HCT116 (cell line): ENCODE measurements at regions not wholly inside any gene's neighbourhood (a gene's known extent, or its start where the extent isn't known, plus 50 kb on each side); places are given as distances from the start of the nearest gene placed in this dataset.

ENCODE experiments used
- ATAC-seq: fragments of 200-7000 bp; cut with Tn5 transposase; 2 replicates; pipeline ENCODE4 v1.9.1; 2020; ENCODE audit warnings: mild to moderate bottlenecking, moderate library complexity
- BruUV-seq: library from RNA; stranded (reverse); fragments of 400-500 nt; replicated peaks from 2 replicates; lab custom pipeline; 2021; lab: Mats Ljungman, UMichigan
- CTCF ChIA-PET: fragments of 300-600 bp; sonication (Branson Sonifier 250); formaldehyde crosslinking; loops from one replicate; lab custom pipeline; 2021; ENCODE audit warnings: antibody characterized with exemption; lab: Charles Lee
- POLR2A ChIA-PET: fragments of 300-600, 350-600 bp; sonication (Branson Sonifier 250); formaldehyde crosslinking; loops from one replicate; lab custom pipeline; 2021; ENCODE audit warnings: antibody characterized with exemption; lab: Charles Lee
- RAD21 ChIA-PET, 2 experiments: fragments of 300-600 bp; sonication (Branson Sonifier 250); formaldehyde crosslinking; loops; one replicate each; lab custom pipeline; 2023; ENCODE audit warnings: low total read pairs in 2 of 2; ENCODE audit not compliant: uncharacterized antibody in 2 of 2, unreplicated experiment in 2 of 2, low non-redundant PET in 1 of 2; lab: Charles Lee
- DNase-seq: peaks from one replicate; pipeline ENCODE4 v3.0.0-alpha.2; 2010; ENCODE audit warnings: low read depth, low spot score
- H2AFZ ChIP-seq: fragments of 200-600 bp; shearing (Covaris generic), sonication (generic); 2 replicates; pipeline ENCODE4 v1.6.1; 2017; ENCODE audit warnings: low read depth, mixed run types, mixed read lengths, antibody characterized with exemption, low read length; ENCODE audit not compliant: poor library complexity, severe bottlenecking
- H3K27ac ChIP-seq: 2 replicates; pipeline ENCODE4 v1.5.1; 2012; ENCODE audit warnings: low read depth, low read length
- H3K27me3 ChIP-seq: fragments of 200-600 bp; sonication (generic); 2 replicates; pipeline ENCODE4 v1.6.1; 2016; ENCODE audit warnings: mixed run types, low read length, mixed read lengths; ENCODE audit not compliant: insufficient read depth
- H3K36me3 ChIP-seq, 2 experiments: fragments of 200-500 bp in 1 of 2; fragments of 200-600 bp in 1 of 2; sonication (Bioruptor generic) in 1 of 2; sonication (generic) in 1 of 2; 2 replicates each; pipeline versions ENCODE4 v1.5.1 to v1.6.1; 2014 to 2016; ENCODE audit warnings: low read length in 2 of 2, inconsistent platforms in 1 of 2, mixed read lengths in 1 of 2, mixed run types in 1 of 2; ENCODE audit not compliant: insufficient read depth in 2 of 2, control insufficient read depth in 1 of 2
- H3K4me1 ChIP-seq, 2 experiments: fragments of 200-600 bp in 1 of 2; sonication (generic) in 1 of 2; 2 replicates each; pipeline versions ENCODE4 v1.5.1 to v1.6.1; 2012 to 2017; ENCODE audit warnings: low read length in 2 of 2, inconsistent platforms in 1 of 2, mild to moderate bottlenecking in 1 of 2, mixed read lengths in 1 of 2, mixed run types in 1 of 2, moderate library complexity in 1 of 2; ENCODE audit not compliant: insufficient read depth in 2 of 2, control insufficient read depth in 1 of 2
- H3K4me2 ChIP-seq: fragments of 200-600 bp; sonication (generic); 2 replicates; pipeline ENCODE4 v1.6.1; 2017; ENCODE audit warnings: mixed run types, low read length, mixed read lengths
- H3K4me3 ChIP-seq, 2 experiments: fragments of 200-600 bp in 1 of 2; sonication (generic) in 1 of 2; replicated peaks in 1 of 2; 2 replicates each; pipeline ENCODE4 v1.5.1; 2011 to 2016; ENCODE audit warnings: low read length in 2 of 2, control low read depth in 1 of 2, low read depth in 1 of 2, mild to moderate bottlenecking in 1 of 2, mixed read lengths in 1 of 2, mixed run types in 1 of 2
- H3K79me2 ChIP-seq: fragments of 200-600 bp; sonication (generic); 2 replicates; pipeline ENCODE4 v1.6.1; 2017; ENCODE audit warnings: mild to moderate bottlenecking, mixed run types, low read length, moderate library complexity, mixed read lengths; ENCODE audit not compliant: insufficient read depth
- H3K9ac ChIP-seq: fragments of 200-600 bp; sonication (generic); 2 replicates; pipeline ENCODE4 v1.6.1; 2016; ENCODE audit warnings: low read length, mixed read lengths
- H3K9me2 ChIP-seq: fragments of 200-600 bp; sonication (generic), shearing (Covaris generic); 2 replicates; pipeline ENCODE4 v1.6.1; 2017; ENCODE audit warnings: mixed run types, mild to moderate bottlenecking, moderate library complexity; ENCODE audit not compliant: insufficient read depth
- H3K9me3 ChIP-seq, 2 experiments: fragments of 200-500 bp in 1 of 2; fragments of 200-600 bp in 1 of 2; sonication (Bioruptor generic) in 1 of 2; sonication (generic) in 1 of 2; 2 replicates each; pipeline ENCODE4 v1.6.1; 2014 to 2017; ENCODE audit warnings: low read length in 2 of 2, mixed read lengths in 2 of 2, inconsistent platforms in 1 of 2, low read depth in 1 of 2, mild to moderate bottlenecking in 1 of 2, mixed run types in 1 of 2, moderate library complexity in 1 of 2; ENCODE audit not compliant: control insufficient read depth in 1 of 2, insufficient read depth in 1 of 2
- H4K20me1 ChIP-seq: fragments of 200-600 bp; sonication (generic), shearing (Covaris generic); 2 replicates; pipeline ENCODE4 v1.6.1; 2017; ENCODE audit warnings: mixed run types, mild to moderate bottlenecking, moderate library complexity; ENCODE audit not compliant: insufficient read depth
- CBX3 ChIP-seq: IDR thresholded peaks from 2 replicates; pipeline ENCODE4 v1.6.1; 2012; ENCODE audit warnings: low read depth
- ELF1 ChIP-seq: IDR thresholded peaks from 2 replicates; pipeline ENCODE4 v1.6.1; 2012; ENCODE audit warnings: low read depth, borderline replicate concordance
- EZH2 ChIP-seq: fragments of 200-600 bp; sonication (generic); IDR thresholded peaks from 2 replicates; pipeline ENCODE4 v1.6.1; 2017; ENCODE audit warnings: antibody characterized with exemption, mixed run types
- JUND ChIP-seq: IDR thresholded peaks from 2 replicates; pipeline ENCODE4 v1.6.1; 2012
- POLR2A ChIP-seq: IDR thresholded peaks from 2 replicates; pipeline ENCODE4 v1.7.0; 2011; ENCODE audit warnings: borderline replicate concordance; ENCODE audit not compliant: insufficient read depth, insufficient read length; ENCODE audit errors: extremely low read depth
- POLR2AphosphoS5 ChIP-seq: IDR thresholded peaks from 2 replicates; pipeline ENCODE4 v1.6.1; 2011; ENCODE audit warnings: mild to moderate bottlenecking, low read depth, low read length, moderate library complexity
- RAD21 ChIP-seq: IDR thresholded peaks from 2 replicates; pipeline ENCODE4 v1.6.1; 2012; ENCODE audit warnings: low read depth, mild to moderate bottlenecking
- SIN3A ChIP-seq: IDR thresholded peaks from 2 replicates; pipeline ENCODE4 v1.6.1; 2012; ENCODE audit warnings: low read depth
- SP1 ChIP-seq: IDR thresholded peaks from 2 replicates; pipeline ENCODE4 v1.6.1; 2012; ENCODE audit warnings: low read depth
- SRF ChIP-seq: IDR thresholded peaks from 2 replicates; pipeline ENCODE4 v1.6.1; 2012; ENCODE audit warnings: low read depth
- TCF7L2 ChIP-seq: IDR thresholded peaks from 2 replicates; pipeline ENCODE4 v1.7.0; 2011; ENCODE audit warnings: borderline replicate concordance, inconsistent platforms; ENCODE audit not compliant: insufficient read depth, insufficient read length; ENCODE audit errors: extremely low read depth
- ZFX ChIP-seq: fragments of 450-650 bp; IDR thresholded peaks from 2 replicates; pipeline ENCODE4 v1.6.1; 2017
- ZNF274 ChIP-seq: fragments of 200-500 bp; sonication (Bioruptor generic); IDR thresholded peaks from 2 replicates; pipeline ENCODE4 v1.6.1; 2014; ENCODE audit warnings: mild to moderate bottlenecking, low read depth, low read length, inconsistent platforms
- intact Hi-C: fragments of 100-400 bp; cut with micrococcal nuclease; formaldehyde crosslinking; loops from 2 replicates; pipeline ENCODE4 v1.10.0; 2022
- TF ChIP-seq, protein P1 (sequence below): IDR thresholded peaks from 2 replicates; pipeline ENCODE4 v1.6.1; 2012
- TF ChIP-seq, protein P2 (sequence below): IDR thresholded peaks from 2 replicates; pipeline ENCODE4 v1.6.1; 2012; ENCODE audit warnings: low read depth
- TF ChIP-seq, protein P3 (sequence below), 3 experiments: fragments of 200-600 bp in 1 of 3; sonication (generic) in 1 of 3; IDR thresholded peaks in 2 of 3; conservative IDR thresholded peaks in 1 of 3; 2 replicates each; pipeline ENCODE4 v1.5.1; 2012 to 2017; ENCODE audit warnings: low read depth in 2 of 3, low read length in 2 of 3, antibody characterized with exemption in 1 of 3, borderline replicate concordance in 1 of 3, control low read depth in 1 of 3, mild to moderate bottlenecking in 1 of 3, mixed read lengths in 1 of 3, mixed run types in 1 of 3, moderate library complexity in 1 of 3; ENCODE audit not compliant: insufficient read depth in 1 of 3
- TF ChIP-seq, protein P4 (sequence below): IDR thresholded peaks from 2 replicates; pipeline ENCODE4 v1.6.1; 2011; ENCODE audit warnings: mild to moderate bottlenecking, low read length, moderate library complexity; ENCODE audit not compliant: insufficient replicate concordance; ENCODE audit errors: extremely low read depth

DNA sequence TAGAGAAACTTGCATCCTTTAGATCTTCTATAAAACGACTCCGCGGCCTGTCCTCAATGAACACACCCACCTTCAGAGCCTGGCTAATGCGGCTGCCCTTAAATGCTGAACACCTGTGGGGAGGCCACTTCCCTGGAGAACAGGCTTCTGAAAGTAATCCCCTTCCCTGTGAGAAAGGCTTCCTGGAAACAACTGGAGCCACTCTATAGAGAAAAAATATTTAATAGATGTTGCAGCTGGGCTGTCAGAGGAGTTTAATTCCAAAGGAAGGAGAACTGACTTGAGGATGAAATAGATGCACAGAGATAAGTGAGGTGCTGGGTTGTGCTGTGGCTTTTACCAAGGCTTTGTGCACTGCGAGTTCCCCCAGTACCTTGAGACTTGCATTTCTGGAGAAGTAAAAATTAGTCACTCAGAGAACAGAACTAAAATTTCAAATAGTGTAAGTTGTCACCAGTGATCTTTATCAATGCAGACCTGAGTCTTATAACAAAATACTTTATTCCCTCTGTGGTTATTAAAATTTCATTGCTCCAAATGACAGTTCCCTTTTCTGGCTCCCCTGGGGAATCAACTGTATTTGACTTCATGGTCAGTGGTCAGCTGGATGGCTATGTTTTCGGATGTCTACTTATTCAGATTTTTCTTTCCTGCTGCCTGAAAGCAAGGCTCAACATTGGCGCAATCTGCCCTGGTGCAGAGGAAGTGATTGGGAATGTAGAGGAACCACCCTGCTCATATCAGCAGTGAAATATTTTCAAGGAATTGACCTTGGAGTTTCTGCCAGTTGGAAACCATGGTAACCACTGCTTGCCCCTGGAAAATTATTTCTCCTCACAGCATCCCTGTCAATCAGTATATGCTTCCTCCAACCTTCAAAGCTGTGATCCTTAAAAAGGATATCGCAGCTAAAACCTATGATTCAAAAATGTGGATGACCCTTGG is 238.8 kb downstream of the SMARCA2 start:
- no peak overlapping the region for H2AFZ ChIP-seq
- no peaks in the 10 kb centered on the region for H3K4me1 ChIP-seq
- no peaks in the 10 kb centered on the region for H3K9me3 ChIP-seq
- ATAC-seq (no peak), DNase-seq (no peak)
- BruUV-seq = no TSS peak
- H3K4me3 ChIP-seq = no peak overlapping the region
- TF ChIP-seq POLR2AphosphoS5 (no peak), CBX3 (no peak), ELF1 (no peak), JUND (no peak), TCF7L2 (no peak), SP1 (no peak), EZH2 (no peak), SIN3A (no peak), ZFX (no peak), ZNF274 (no peak), POLR2A (no peak), SRF (no peak), RAD21 (no peak)
- TF ChIP-seq, protein P1, sequence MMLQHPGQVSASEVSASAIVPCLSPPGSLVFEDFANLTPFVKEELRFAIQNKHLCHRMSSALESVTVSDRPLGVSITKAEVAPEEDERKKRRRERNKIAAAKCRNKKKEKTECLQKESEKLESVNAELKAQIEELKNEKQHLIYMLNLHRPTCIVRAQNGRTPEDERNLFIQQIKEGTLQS = no peak
- TF ChIP-seq, protein P2, sequence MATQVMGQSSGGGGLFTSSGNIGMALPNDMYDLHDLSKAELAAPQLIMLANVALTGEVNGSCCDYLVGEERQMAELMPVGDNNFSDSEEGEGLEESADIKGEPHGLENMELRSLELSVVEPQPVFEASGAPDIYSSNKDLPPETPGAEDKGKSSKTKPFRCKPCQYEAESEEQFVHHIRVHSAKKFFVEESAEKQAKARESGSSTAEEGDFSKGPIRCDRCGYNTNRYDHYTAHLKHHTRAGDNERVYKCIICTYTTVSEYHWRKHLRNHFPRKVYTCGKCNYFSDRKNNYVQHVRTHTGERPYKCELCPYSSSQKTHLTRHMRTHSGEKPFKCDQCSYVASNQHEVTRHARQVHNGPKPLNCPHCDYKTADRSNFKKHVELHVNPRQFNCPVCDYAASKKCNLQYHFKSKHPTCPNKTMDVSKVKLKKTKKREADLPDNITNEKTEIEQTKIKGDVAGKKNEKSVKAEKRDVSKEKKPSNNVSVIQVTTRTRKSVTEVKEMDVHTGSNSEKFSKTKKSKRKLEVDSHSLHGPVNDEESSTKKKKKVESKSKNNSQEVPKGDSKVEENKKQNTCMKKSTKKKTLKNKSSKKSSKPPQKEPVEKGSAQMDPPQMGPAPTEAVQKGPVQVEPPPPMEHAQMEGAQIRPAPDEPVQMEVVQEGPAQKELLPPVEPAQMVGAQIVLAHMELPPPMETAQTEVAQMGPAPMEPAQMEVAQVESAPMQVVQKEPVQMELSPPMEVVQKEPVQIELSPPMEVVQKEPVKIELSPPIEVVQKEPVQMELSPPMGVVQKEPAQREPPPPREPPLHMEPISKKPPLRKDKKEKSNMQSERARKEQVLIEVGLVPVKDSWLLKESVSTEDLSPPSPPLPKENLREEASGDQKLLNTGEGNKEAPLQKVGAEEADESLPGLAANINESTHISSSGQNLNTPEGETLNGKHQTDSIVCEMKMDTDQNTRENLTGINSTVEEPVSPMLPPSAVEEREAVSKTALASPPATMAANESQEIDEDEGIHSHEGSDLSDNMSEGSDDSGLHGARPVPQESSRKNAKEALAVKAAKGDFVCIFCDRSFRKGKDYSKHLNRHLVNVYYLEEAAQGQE = no peak
- TF ChIP-seq, protein P3, sequence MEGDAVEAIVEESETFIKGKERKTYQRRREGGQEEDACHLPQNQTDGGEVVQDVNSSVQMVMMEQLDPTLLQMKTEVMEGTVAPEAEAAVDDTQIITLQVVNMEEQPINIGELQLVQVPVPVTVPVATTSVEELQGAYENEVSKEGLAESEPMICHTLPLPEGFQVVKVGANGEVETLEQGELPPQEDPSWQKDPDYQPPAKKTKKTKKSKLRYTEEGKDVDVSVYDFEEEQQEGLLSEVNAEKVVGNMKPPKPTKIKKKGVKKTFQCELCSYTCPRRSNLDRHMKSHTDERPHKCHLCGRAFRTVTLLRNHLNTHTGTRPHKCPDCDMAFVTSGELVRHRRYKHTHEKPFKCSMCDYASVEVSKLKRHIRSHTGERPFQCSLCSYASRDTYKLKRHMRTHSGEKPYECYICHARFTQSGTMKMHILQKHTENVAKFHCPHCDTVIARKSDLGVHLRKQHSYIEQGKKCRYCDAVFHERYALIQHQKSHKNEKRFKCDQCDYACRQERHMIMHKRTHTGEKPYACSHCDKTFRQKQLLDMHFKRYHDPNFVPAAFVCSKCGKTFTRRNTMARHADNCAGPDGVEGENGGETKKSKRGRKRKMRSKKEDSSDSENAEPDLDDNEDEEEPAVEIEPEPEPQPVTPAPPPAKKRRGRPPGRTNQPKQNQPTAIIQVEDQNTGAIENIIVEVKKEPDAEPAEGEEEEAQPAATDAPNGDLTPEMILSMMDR (IDR thresholded peaks at IDR 0.05 in 2 of 3, conservative IDR thresholded peaks at IDR 0.05 in 1 of 3; ENCODE audit: borderline replicate concordance in 1 of 3, insufficient read depth in 1 of 3, low read depth in 2 of 3, low read length in 2 of 3) = no peak
- TF ChIP-seq, protein P4, sequence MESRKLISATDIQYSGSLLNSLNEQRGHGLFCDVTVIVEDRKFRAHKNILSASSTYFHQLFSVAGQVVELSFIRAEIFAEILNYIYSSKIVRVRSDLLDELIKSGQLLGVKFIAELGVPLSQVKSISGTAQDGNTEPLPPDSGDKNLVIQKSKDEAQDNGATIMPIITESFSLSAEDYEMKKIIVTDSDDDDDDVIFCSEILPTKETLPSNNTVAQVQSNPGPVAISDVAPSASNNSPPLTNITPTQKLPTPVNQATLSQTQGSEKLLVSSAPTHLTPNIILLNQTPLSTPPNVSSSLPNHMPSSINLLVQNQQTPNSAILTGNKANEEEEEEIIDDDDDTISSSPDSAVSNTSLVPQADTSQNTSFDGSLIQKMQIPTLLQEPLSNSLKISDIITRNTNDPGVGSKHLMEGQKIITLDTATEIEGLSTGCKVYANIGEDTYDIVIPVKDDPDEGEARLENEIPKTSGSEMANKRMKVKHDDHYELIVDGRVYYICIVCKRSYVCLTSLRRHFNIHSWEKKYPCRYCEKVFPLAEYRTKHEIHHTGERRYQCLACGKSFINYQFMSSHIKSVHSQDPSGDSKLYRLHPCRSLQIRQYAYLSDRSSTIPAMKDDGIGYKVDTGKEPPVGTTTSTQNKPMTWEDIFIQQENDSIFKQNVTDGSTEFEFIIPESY = no peak
- H3K27ac ChIP-seq = no peak overlapping the region
- no peaks in the 10 kb centered on the region for H3K27me3 ChIP-seq
- ChIA-PET CTCF (no interaction called here), RAD21 (interaction anchor here in 1 of 2 experiments (0.7 kb wide), 1 partner anchor 589 kb away, joined by 5 read pairs; no protein-coding TSS in a partner anchor), POLR2A (no interaction called here)
- no peaks in the 10 kb centered on the region for H3K36me3 ChIP-seq
- no peaks in the 10 kb centered on the region for H3K79me2 ChIP-seq
- no peaks in the 10 kb centered on the region for H3K9me2 ChIP-seq
- H3K4me2 ChIP-seq = no peak overlapping the region
- intact Hi-C loops = no loop called here
- no peaks in the 10 kb centered on the region for H4K20me1 ChIP-seq
- no peak overlapping the region for H3K9ac ChIP-seq
